Esophagus squamous epithelium (tissue), 5 donors: ENCODE measurements at regions not wholly inside any gene's neighbourhood (a gene's known extent, or its start where the extent isn't known, plus 50 kb on each side); places are given as distances from the start of the nearest gene placed in this dataset.

ENCODE experiments used
- DNase-seq: peaks from one replicate; lab custom pipeline; 2025; lab: John Stamatoyannopoulos, UW
- H3K27ac ChIP-seq, 4 donors: fragments of 200-600 bp; sonication (generic); one replicate each; pipeline ENCODE4 v1.5.1; 2016 to 2019; ENCODE audit warnings: mild to moderate bottlenecking in 1 of 4
- H3K27me3 ChIP-seq, 4 donors: fragments of 200-600 bp; sonication (generic); 1 replicate in 3 of 4; 2 replicates in 1 of 4; pipeline versions ENCODE4 v1.5.1 to v1.6.0; 2017 to 2021; ENCODE audit warnings: antibody characterized with exemption in 1 of 4
- H3K36me3 ChIP-seq, 3 donors: fragments of 200-600 bp; sonication (generic); one replicate each; pipeline ENCODE4 v1.5.1; 2016 to 2019
- H3K4me1 ChIP-seq, 3 donors: fragments of 200-600 bp; sonication (generic); one replicate each; pipeline ENCODE4 v1.5.1; 2017 to 2019
- H3K4me3 ChIP-seq, 4 donors: fragments of 200-600 bp; sonication (generic); 1 replicate in 3 of 4; 2 replicates in 1 of 4; pipeline ENCODE4 v1.5.1; 2016 to 2019; ENCODE audit warnings: mild to moderate bottlenecking in 2 of 4, moderate library complexity in 1 of 4
- H3K9me3 ChIP-seq, 3 donors: fragments of 200-600 bp; sonication (generic); one replicate each; pipeline ENCODE4 v1.5.1; 2016 to 2019
- CTCF ChIP-seq, 6 experiments: fragments of 450-650 bp in 4 of 6; fragments of 200-600 bp in 2 of 6; sonication (generic) in 2 of 6; IDR thresholded peaks; one replicate each; pipeline ENCODE4 v1.5.1; 2016 to 2019; ENCODE audit warnings: antibody characterized with exemption in 6 of 6, mild to moderate bottlenecking in 4 of 6, moderate library complexity in 4 of 6
- POLR2A ChIP-seq, 4 donors: fragments of 450-650 bp; IDR thresholded peaks; one replicate each; pipeline ENCODE4 v1.6.1; 2017; ENCODE audit warnings: antibody characterized with exemption in 4 of 4, mild to moderate bottlenecking in 4 of 4, moderate library complexity in 3 of 4
- WGBS, 2 donors: methylation state at CpG; one replicate each; pipeline ENCODE4 v1.1.5; 2018; 5-methylcytosine and 5-hydroxymethylcytosine counted together
- intact Hi-C: fragments of 100-400 bp; cut with DNase I; formaldehyde crosslinking; loops from one replicate; pipeline ENCODE4 v1.15.0; 2022
- donor health status: DM: yes; HTN: yes; CAD: no.

- TF ChIP-seq CTCF (IDR thresholded peaks at IDR 0.05) (no peak), POLR2A (IDR thresholded peaks at IDR 0.05) (no peak)
- Histone ChIP-seq H3K27ac (peak overlapping the region in 1 of 4 donors; percentile 50), H3K4me3 (no peak overlapping the region), H3K36me3 (no peaks in the 10 kb centered on the region), H3K27me3 (no peaks in the 10 kb centered on the region), H3K9me3 (no peaks in the 10 kb centered on the region), H3K4me1 (peaks cover 0 to 23% (median 0%) of the 10 kb centered on the region in 3 donors)
- intact Hi-C loops, result no loop called here
- no peak for DNase-seq
- WGBS, 2 donors, result 70 to 95% methylated on average over 2 of the region's 2 CpGs
Observed at GRCh38 chr2:53181759-53182158, 585.8 kb upstream of the CHAC2 start.

- H3K4me3 ChIP-seq, result no peak overlapping the region
- intact Hi-C loops, result no loop called here
- H3K4me1 ChIP-seq, result peaks cover 0 to 11% (median 0%) of the 10 kb centered on the region in 3 donors
- no peaks in the 10 kb centered on the region for H3K9me3 ChIP-seq
- H3K27me3 ChIP-seq, result no peaks in the 10 kb centered on the region
- 52 to 64% methylated on average over 1 of the region's 1 CpG for WGBS, 2 donors
- no peaks in the 10 kb centered on the region for H3K36me3 ChIP-seq
- H3K27ac ChIP-seq, result no peak overlapping the region
- no peak for TF ChIP-seq CTCF (IDR thresholded peaks at IDR 0.05)
- no peak for TF ChIP-seq POLR2A (IDR thresholded peaks at IDR 0.05)
- no peak for DNase-seq
Observed at GRCh38 chr2:53177327-53177726, 590.3 kb upstream of the CHAC2 start.

GRCh38 chr2:53174539-53174938, 593.1 kb upstream of the CHAC2 start:
- H3K36me3 ChIP-seq, result no peaks in the 10 kb centered on the region
- no peak for DNase-seq
- intact Hi-C loops, result no loop called here
- TF ChIP-seq POLR2A (IDR thresholded peaks at IDR 0.05) (no peak), CTCF (IDR thresholded peaks at IDR 0.05) (no peak)
- no peaks in the 10 kb centered on the region for H3K27me3 ChIP-seq
- H3K9me3 ChIP-seq, result no peaks in the 10 kb centered on the region
- no peak overlapping the region for H3K4me3 ChIP-seq
- no peak overlapping the region for H3K27ac ChIP-seq
- WGBS, 2 donors, result 80 to 86% methylated on average over 1 of the region's 1 CpG
- no peaks in the 10 kb centered on the region for H3K4me1 ChIP-seq

- Histone ChIP-seq H3K4me3 (no peak overlapping the region), H3K27me3 (no peaks in the 10 kb centered on the region), H3K27ac (no peak overlapping the region), H3K4me1 (no peaks in the 10 kb centered on the region), H3K36me3 (no peaks in the 10 kb centered on the region), H3K9me3 (no peaks in the 10 kb centered on the region)
- no peak for DNase-seq
- no peak for TF ChIP-seq POLR2A (IDR thresholded peaks at IDR 0.05)
- TF ChIP-seq CTCF (IDR thresholded peaks at IDR 0.05), result no peak
- intact Hi-C loops, result no loop called here
- WGBS, 2 donors, result 71 to 73% methylated on average over 7 of the region's 7 CpGs
Observed at GRCh38 chr2:53173698-53174455, 593.7 kb upstream of the CHAC2 start.

GRCh38 chr2:53173091-53173490, 594.5 kb upstream of the CHAC2 start:
- H3K4me1 ChIP-seq, result no peaks in the 10 kb centered on the region
- no peaks in the 10 kb centered on the region for H3K36me3 ChIP-seq
- intact Hi-C loops, result no loop called here
- no peaks in the 10 kb centered on the region for H3K9me3 ChIP-seq
- no peak for TF ChIP-seq POLR2A (IDR thresholded peaks at IDR 0.05)
- no peak for TF ChIP-seq CTCF (IDR thresholded peaks at IDR 0.05)
- no peak overlapping the region for H3K27ac ChIP-seq
- DNase-seq, result no peak
- no peak overlapping the region for H3K4me3 ChIP-seq
- H3K27me3 ChIP-seq, result no peaks in the 10 kb centered on the region
- WGBS, 2 donors, result 28 to 50% methylated on average over 1 of the region's 1 CpG
